HG02798 (cell line): ENCODE measurements at regions not wholly inside any gene's neighbourhood (a gene's known extent, or its start where the extent isn't known, plus 50 kb on each side); places are given as distances from the start of the nearest gene placed in this dataset.
"Not testable (repeated sequence)": the region's sequence is repeated elsewhere in the genome, so short reads cannot be mapped to it uniquely, and the experiment has no call there.

Experiments used
- ATAC-seq: cut with Tn5 transposase; IDR thresholded peaks from one replicate; pipeline ENCODE4 v1.9.1; 2021; ENCODE audit warnings: mild to moderate bottlenecking; ENCODE audit not compliant: unreplicated experiment, poor library complexity

DNA sequence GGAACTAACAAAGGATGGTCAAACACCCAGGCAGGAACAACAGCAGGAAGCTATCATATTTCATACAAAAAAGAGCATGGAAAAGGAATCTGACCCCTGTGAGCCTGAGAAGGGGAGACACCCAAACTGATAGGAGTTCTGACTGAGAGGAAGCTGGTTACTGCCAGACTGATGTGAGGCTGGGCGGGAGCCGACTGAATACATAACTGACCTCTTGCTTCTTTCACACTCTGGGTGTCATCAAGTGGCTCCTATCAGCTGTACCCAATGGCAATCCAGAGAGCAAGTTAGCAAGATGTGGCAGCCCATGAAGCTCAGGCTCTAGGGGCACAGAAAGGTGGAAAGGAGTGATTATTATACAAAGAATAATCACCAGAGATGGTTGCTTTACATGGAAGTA, 795.1 kb upstream of the HS3ST5 start:
- no peak for ATAC-seq

DNA sequence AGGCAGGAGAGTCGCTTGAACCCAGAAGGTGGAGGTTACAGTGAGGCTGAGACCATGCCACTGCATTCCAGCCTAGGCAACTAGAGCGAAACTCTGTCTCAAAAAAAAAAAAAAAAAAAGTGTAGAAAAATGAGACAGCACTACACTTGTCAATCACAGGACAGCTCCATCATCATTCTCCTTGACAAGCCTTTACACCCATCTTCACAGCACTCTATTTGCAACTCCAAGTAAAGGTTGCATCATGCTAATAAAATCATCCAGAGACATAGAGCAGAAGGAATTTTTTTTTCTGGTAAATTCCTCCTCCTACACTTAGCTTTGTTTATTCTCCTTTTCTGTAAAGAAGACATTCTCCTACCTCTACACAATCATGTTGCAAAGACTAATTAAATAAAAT, 791.0 kb upstream of the HS3ST5 start:
- ATAC-seq: no peak

DNA sequence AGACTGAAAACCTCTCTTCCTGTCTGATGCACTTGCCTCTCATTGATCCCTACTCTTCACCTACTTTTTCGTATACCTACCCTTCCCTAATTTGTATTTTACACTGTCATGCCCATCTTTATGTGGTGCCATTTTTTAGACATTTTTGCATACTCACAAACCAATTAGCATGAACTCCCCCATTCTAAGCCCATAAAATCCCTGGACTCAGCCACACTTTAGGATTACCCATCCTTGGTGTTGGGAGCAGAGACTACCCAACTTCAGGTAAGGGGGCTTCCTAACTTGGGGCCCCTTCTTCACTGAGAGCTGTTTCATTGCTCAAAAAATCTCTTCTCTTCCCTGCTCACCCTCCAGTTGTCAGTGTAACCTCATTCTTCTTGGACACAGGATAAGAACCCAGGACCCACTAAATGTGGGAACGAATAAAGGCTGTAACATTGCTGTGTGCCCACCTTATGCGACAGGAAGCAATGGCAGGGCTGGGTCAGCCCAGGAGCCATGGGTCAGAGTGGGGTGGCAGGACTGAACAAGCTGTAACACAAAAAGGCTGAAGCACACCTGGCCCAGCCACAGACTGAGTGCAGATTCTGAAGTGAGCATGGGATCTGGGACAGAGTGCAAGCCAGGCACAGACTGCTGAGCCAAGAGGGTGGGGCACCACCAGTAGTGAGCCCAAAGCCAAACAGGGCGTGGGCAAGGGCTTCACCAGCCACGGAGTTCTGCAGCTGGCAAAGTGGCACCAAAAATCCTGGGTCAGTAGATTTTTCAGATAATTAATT, 789.1 kb upstream of the HS3ST5 start:
- no peak for ATAC-seq

DNA sequence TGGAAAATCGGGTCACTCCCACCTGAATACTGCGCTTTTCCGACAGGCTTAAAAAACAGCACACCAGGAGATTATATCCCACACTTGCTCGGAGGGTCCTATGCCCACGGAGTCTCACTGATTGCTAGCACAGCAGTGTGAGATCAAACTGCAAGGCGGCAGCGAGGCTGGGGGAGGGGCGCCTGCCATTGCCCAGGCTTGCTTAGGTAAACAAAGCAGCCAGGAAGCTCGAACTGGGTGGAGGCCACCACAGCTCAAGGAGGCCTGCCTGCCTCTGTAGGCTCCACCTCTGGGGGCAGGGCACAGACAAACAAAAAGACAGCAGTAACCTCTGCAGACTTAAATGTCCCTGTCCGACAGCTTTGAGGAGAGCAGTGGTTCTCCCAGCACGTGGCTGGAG, 778.7 kb upstream of the HS3ST5 start:
- not testable (repeated sequence) for ATAC-seq

DNA sequence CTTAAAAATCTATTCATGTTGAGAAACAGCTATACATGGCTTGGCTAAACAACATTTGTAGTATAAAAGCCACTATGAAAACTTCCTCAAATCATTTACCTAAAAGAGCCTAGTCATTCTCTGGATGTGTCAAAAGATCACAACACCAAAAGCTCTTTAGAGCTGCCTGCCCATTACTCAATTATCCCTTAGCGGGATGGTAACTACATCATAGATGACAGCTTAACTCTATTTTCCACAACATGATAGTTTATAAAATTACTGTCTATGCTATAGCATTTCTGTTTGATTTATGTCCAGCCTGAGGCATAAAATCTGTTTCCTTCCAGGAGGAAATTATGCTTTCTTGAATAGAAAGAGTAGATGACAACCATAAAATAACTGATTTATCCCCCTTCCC, 777.6 kb upstream of the HS3ST5 start:
- no peak for ATAC-seq

DNA sequence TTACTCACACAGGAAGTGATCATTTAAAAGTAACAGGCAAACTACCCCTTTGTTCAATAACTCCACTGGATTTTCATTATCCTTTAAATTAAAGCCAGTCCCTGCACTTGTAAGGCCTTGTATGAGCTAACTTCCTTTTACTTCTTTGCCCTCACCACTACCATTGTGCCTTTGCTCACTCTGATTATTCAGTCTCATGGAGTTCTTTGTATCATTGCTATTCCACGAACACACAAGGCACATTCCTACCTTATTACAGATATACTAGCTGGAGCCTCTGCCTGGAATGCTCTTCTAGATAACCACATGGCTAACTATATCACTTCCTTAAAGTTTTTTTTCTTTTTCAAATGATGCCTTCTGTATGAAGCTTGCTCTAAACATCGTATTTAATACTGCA, 748.6 kb upstream of the HS3ST5 start:
- no peak for ATAC-seq

DNA sequence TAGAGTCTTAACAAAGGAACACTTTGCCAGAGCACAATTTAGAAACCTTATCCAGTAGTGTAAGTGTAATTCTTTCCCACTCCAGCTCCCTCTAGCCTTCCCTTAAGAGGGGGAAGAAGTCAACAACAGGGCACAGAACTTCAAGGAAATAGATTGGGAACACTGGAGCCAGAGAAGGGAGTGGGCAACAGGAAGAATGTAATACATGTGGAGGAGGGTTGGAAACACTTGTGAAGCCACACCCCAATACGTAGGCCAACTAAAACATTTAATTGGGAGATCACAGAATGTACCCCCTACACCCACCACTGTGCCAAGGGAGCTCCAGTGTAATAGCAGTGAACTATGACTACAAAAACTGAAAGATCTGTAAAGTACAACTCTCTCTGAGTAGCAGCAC, 735.7 kb upstream of the HS3ST5 start:
- no peak for ATAC-seq

DNA sequence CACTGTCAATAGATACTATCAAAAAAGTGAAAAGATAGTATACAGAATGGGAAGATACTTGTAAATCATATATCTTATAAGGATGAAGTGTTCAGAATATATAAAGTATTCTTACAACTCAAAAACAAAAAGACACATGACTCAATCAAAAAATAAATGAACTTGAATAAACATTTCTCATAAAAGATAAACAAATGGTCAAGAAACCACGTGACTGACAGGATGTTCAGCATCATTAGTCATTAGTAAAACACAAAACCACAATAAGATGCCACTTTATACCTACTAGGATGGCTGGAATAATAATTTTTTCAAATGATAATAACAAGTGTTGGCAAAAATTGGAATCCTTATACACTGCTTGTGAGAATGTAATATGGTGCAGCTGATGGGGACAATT, 729.1 kb upstream of the HS3ST5 start:
- no peak for ATAC-seq

DNA sequence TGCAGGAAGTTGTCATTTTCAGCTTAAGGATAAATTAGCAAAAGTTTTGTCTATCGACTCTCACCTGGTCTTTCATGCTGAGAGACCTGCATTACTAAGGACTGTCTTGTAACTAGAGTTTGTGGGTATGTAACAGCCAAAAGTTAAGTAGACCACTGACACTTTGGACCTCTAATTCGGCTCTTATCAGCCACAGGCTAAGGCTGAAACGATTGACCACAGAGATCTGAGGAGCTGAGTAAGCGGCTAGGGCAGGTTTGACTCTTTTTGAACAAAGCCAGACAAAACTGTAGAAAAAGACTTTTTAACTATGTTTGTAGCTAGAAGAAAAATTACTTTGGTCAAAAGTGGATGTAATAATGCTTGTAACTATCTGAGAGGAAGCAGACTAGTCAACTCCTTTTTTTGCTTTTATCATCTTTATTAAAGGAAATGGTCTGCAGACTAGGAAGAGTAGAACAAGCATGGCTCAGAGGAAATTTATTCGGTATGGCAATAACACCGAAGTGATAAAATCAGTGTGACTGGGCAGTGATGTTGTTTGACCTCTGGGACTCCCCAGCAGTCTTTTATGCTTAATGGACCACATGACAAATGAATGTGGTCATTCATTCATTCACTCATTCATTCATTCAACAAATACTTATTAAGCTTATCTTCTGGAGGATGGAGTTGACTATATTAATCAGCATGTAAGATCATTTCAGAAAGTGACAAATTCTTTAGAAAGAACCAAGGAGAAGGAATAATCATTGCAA, 725.0 kb upstream of the HS3ST5 start:
- ATAC-seq: no peak

DNA sequence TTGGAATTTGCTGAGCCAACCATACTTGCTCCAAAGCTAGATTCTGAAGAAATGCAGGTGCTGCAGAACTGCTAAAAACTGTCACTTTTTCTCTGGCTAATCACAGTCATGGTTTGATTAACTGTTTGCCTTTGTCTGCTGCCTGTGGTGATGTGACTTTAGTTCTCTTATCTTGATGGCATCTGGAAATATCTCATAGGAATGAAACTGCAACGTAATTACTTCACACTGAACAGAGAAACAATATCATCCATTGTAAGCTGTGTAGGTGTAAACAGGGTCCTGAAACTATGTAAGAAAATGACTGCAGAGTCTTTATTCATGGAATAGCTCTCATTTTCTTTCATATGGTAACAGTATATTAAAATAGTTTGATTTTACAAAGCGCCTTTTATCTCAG, 721.9 kb upstream of the HS3ST5 start:
- ATAC-seq: no peak

DNA sequence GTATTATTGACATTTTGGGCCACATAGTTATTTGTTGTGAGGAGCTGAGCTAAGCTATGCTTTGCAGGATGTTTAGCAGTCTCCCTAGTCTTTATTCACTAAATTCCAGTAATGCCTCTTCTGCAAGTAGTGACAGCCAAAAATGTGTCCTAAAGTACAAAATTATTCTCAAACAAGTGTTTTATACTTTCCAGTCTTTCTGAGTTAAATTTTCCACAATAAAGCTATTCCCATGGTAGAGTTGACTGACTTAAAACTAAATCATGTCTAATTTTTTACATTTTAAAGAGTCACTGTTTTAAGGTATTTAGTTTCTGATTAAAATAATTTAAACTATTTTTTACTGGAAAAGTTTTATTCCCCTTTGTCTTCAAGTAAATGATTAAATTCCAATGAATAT, 717.8 kb upstream of the HS3ST5 start:
- no peak for ATAC-seq

DNA sequence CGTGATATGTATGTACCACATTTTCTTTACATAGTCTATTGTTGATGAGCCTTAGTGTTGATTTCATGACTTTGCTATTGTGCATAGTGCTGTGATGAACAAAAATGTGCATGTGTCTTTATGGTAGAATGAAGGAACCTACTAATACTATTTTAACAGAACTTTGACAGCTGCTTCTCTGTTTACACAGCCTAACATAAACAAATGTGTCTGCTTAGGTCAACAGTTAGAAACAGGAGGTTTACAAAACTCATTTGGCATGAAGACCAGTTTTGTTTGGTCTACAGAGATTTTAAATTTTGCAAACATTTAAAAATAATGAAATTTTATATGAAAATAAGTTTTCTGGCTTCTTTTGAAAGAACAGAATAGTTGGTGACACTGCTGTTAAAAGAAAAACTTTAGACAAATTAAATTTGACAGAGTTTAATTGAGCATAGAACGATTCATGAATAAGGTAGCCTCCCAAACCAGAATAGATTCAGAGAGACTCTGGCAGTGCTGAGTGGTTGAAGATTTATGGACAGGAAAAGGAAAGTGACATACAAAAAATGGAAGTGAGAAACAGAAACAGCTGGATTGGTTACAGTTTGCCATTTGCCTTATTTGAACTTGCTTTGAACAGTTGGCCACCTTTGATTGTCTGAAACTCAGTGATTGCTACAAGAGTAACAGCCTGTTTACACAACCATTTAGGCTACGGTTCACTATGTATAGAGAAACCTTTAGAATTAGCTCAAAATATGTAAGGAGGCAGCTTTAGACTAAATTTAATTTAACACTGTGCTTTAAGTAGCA, 715.8 kb upstream of the HS3ST5 start:
- ATAC-seq: no peak

DNA sequence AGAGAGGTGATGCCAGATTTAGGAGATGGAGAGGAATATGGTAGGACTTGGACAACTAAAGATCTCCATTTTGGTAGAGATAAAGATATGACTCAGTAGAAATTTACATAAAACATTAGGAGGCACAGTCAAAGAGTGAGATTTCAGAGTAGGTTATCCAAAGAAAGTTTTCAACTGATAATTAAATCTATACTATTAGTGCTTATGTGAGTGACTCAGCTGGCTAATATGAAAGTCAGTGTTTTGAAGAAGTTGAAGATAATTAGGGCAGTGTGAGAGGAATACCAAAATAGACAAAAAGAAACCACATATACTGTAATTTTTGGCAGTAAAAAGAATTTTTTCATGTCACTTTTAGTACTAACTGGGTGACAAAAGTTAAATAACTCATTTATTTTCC, 712.8 kb upstream of the HS3ST5 start:
- ATAC-seq: no peak

DNA sequence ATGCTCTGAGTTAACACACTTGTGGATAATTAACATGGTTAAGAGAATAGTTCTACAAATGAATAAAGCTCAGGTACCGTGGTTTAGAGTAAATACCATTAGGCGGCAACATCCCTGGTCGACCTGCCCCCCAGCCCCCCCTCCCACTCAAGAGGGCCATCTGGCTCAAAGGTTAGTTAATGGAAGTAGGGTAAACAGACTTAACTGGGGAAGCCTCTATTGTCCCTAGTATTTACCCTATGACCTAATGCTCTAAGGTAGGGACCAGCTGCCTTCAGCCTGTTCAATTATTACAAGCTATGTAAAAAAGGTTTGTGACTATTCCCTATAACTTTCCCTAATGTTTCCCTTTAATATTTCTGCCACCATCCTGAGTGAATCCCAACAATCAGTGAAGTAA, 711.4 kb upstream of the HS3ST5 start:
- not testable (repeated sequence) for ATAC-seq

DNA sequence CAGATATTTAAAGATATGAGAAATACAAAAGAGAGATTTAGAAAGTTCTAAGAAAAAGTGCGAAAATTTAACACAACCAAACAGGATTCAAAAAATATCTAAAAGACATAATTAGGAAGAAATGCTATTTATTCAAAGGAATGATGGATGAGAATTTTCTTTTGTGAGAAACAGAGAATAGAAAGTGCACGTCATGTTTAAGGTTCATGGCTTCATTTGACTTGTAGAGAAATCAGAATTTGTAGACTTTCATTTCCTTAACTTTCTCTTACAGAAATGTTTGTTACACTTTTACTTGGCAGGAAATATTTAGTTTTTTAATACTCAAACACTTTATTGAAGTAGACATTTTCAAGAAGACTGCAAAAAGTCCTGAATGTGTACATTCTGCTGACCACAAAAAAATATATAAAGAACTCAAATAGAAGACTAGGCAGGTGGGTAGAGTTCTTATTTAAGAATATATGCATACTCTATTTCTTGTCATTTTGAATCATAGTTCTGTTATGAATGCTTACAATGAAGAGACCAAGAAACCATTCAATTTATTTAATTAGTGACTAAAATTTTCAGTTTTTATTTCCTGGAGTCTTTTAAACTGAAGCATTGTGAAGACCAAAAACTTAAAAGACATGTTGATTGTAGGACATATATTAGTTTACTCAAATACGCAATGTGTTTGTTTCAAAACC, 710.5 kb upstream of the HS3ST5 start:
- no peak for ATAC-seq

DNA sequence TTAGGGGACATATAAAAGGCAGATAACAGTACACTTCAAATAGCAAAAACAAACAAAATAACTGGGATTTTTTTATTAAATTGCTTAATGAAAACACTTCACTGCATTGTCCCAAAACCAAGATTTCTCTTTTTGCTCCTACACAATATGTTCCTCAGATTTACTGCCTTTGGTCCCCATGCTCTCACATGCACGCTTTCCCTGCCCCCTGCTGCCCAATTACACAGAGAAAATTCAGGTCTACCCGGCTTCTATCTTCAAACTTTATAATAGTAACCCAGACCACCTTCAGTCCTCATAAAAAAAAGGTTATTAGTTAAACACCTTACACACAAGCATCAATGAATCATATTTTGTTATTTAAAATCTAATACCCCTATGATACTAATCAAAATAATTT, 673.8 kb upstream of the HS3ST5 start:
- no peak for ATAC-seq

DNA sequence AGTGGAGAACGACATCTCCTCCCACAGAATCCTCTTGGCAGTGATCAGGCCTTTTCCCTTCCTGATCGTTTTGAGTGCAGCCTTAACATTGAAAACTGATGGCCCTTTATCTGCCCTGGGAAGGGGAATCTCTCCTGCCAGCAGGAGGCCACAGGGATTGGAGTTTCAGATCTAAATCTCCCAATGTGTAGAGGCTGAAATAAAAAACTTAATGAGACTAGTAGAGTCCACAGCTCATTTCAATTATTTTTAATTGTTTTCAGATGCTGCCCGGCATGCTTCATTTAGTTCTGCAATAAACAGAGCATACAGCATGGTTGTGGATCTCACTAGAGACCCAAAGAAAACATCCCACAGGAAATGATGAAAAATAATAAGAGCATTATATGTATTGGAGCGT, 662.2 kb upstream of the HS3ST5 start:
- no peak for ATAC-seq

DNA sequence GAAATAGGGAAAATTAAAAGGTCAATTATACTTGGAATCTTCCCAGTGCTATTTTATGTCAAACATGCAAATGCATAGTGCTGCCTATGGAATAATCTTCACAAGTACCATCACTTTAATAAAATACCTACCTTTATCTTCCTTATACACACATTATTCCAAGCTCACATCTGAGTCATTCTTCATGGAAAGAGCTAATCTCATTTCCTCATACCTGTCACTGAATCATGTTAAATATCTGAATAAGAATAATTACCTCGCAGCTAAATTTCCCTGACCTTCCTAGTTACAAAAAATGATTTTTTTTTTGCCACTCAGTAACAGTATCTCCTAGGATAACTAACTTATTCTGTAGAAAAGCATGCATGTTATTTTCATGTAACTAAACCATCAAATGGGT, 661.4 kb upstream of the HS3ST5 start:
- ATAC-seq: no peak

DNA sequence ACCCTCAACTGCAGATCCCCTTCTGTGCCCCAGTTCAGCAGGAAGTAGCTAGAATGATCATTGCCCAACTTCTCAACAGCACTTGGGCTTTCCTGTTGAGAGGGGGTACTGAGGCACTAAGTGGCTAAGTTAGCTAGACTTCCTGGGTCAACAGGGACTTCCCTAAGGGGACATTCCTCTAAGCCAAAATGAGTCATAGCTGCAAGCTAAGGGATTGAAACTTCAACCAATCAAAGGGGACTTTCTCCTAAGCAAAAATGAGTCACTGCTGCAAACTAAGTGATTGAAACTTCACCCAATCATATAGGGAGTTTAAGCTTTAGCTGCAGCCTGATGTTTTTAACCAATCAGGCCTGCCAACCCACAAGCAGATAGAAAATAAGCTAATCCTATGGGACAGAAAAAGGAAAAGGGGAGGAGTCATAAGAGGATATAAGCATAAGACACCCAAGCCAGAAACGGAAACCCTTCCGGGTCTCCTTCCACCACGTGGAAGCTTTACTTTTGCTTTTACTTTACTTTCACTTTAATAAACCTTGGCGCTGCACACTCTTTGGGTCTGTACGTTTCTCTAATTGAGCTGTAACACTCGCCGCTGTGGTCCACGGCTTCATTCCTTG, 659.0 kb upstream of the HS3ST5 start:
- ATAC-seq: no peak

DNA sequence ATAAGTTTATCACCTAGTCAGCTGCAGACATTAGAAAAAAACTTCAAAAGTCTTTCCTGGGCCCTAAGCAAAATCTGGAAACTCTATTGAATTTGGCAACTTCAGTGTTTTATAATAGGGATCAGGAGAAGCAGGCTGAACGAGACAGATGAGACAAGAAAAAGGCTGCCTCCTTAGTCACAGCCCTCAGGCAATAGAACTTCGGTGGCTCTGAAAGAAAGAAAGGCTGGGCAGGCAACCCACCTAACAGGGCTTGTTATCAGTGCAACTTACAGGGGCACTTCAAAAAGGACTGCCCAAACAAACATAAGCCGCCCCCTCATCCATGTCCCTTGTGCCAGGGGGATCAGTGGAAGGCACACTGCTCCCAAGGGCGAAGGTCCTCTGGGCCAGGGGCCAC, 657.9 kb upstream of the HS3ST5 start:
- ATAC-seq: no peak
